ENCODE measurements at regions not wholly inside any gene's neighbourhood (a gene's known extent, or its start where the extent isn't known, plus 50 kb on each side); places are given as distances from the start of the nearest gene placed in this dataset.

GRCh38 chr6:163719028-163719742 is 304.7 kb downstream of the QKI start:
- Histone ChIP-seq H4K20me1 (ENCODE audit: insufficient read depth, low read length) (no peaks in the 10 kb centered on the region), H3K36me3 (replicated peaks in 1 of 2; ENCODE audit: control insufficient read depth in 1 of 2, insufficient read depth in 2 of 2, low read length in 2 of 2) (no peaks in the 10 kb centered on the region), H3K9me3 (ENCODE audit: low read length) (no peaks in the 10 kb centered on the region), H2AFZ (ENCODE audit: low read length) (no peak overlapping the region), H3K9ac (ENCODE audit: insufficient read depth, low read depth, low read length) (no peak overlapping the region), H3K4me2 (ENCODE audit: low read depth, low read length) (no peak overlapping the region), H3K27ac (ENCODE audit: extremely low read length, insufficient read depth, low read length) (no peak overlapping the region), H3K27me3 (ENCODE audit: control insufficient read depth in 1 of 2, insufficient read depth in 2 of 2, low read length in 2 of 2) (peaks cover 2 to 37% of the 10 kb centered on the region in 2 experiments; a peak in 3 of 5 replicates), H3K4me1 (ENCODE audit: insufficient read depth, low read length) (no peaks in the 10 kb centered on the region), H3K79me2 (ENCODE audit: insufficient read depth, low read length) (no peaks in the 10 kb centered on the region), H3K4me3 (replicated peaks in 1 of 3; ENCODE audit: insufficient read depth in 1 of 3, low read depth in 2 of 3, low read length in 3 of 3) (no peak overlapping the region)
- ChIA-PET POLR2A (no interaction called here), CTCF (ENCODE audit: low intra/inter-chr PET ratio, low total read pairs) (no interaction called here)
- TF ChIP-seq ZC3H4 (CRISPR knock-in tag; IDR thresholded peaks at IDR 0.05; ENCODE audit: borderline replicate concordance) (no peak), SCMH1 (CRISPR knock-in tag; IDR thresholded peaks at IDR 0.05; ENCODE audit: borderline replicate concordance) (no peak), ZNF547 (CRISPR knock-in tag; IDR thresholded peaks at IDR 0.05) (no peak), ZNF766 (CRISPR knock-in tag; IDR thresholded peaks at IDR 0.05; ENCODE audit: borderline replicate concordance) (no peak), ZNF614 (CRISPR knock-in tag; IDR thresholded peaks at IDR 0.05; ENCODE audit: borderline replicate concordance) (no peak), ZNF550 (CRISPR knock-in tag; IDR thresholded peaks at IDR 0.05; ENCODE audit: borderline replicate concordance) (no peak), SAFB2 (CRISPR knock-in tag; IDR thresholded peaks at IDR 0.05; ENCODE audit: borderline replicate concordance, low read depth) (no peak), ZNF777 (CRISPR knock-in tag; IDR thresholded peaks at IDR 0.05) (no peak), EHMT2 (IDR thresholded peaks at IDR 0.05; ENCODE audit: borderline replicate concordance, low read depth, low read length) (no peak)
- TF ChIP-seq, protein P1, sequence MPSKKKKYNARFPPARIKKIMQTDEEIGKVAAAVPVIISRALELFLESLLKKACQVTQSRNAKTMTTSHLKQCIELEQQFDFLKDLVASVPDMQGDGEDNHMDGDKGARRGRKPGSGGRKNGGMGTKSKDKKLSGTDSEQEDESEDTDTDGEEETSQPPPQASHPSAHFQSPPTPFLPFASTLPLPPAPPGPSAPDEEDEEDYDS (CRISPR knock-in tag; IDR thresholded peaks at IDR 0.05), result no peak
- TF ChIP-seq, protein P2, sequence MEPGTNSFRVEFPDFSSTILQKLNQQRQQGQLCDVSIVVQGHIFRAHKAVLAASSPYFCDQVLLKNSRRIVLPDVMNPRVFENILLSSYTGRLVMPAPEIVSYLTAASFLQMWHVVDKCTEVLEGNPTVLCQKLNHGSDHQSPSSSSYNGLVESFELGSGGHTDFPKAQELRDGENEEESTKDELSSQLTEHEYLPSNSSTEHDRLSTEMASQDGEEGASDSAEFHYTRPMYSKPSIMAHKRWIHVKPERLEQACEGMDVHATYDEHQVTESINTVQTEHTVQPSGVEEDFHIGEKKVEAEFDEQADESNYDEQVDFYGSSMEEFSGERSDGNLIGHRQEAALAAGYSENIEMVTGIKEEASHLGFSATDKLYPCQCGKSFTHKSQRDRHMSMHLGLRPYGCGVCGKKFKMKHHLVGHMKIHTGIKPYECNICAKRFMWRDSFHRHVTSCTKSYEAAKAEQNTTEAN (CRISPR knock-in tag; conservative IDR thresholded peaks at IDR 0.05), result no peak
- TF ChIP-seq, protein P3, sequence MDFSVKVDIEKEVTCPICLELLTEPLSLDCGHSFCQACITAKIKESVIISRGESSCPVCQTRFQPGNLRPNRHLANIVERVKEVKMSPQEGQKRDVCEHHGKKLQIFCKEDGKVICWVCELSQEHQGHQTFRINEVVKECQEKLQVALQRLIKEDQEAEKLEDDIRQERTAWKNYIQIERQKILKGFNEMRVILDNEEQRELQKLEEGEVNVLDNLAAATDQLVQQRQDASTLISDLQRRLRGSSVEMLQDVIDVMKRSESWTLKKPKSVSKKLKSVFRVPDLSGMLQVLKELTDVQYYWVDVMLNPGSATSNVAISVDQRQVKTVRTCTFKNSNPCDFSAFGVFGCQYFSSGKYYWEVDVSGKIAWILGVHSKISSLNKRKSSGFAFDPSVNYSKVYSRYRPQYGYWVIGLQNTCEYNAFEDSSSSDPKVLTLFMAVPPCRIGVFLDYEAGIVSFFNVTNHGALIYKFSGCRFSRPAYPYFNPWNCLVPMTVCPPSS (IDR thresholded peaks at IDR 0.05), result no peak
- ATAC-seq (no peak), DNase-seq (ENCODE audit: low spot score) (no peak), FAIRE-seq (no peak)
- in situ Hi-C loops (cut with HindIII; ENCODE audit: extremely low pct_ligation_motif_present, low pct_unique_long_range_greater_than_20kb) (no loop called here), intact Hi-C loops (cut with micrococcal nuclease; ENCODE audit: unreplicated experiment) (no loop called here)
- BruUV-seq (replicated peaks), result no TSS peak
- 44% methylated on average over 16 of the region's 20 CpGs for WGBS (ENCODE audit: low lambda C conversion rate)

All from HepG2 (cell line).